Karpas-422 (cell line): ENCODE measurements at regions not wholly inside any gene's neighbourhood (a gene's known extent, or its start where the extent isn't known, plus 50 kb on each side); places are given as distances from the start of the nearest gene placed in this dataset.

ENCODE experiments used
- DNase-seq: peaks from one replicate; pipeline ENCODE4 v3.0.0-alpha.2; 2015
- H2AFZ ChIP-seq: fragments of 200-600 bp; sonication (generic); 2 replicates; pipeline ENCODE4 v1.6.1; 2014; ENCODE audit warnings: antibody characterized with exemption, low read length, mixed read lengths
- H3K27ac ChIP-seq: fragments of 200-600 bp; sonication (generic); 2 replicates; pipeline ENCODE4 v1.5.1; 2014; ENCODE audit warnings: mild to moderate bottlenecking, low read length, moderate library complexity
- H3K27me3 ChIP-seq: fragments of 200-600 bp; sonication (generic); 2 replicates; pipeline ENCODE4 v1.6.1; 2014; ENCODE audit warnings: low read length, mixed read lengths
- H3K36me3 ChIP-seq: fragments of 200-600 bp; sonication (generic); 2 replicates; pipeline ENCODE4 v1.6.1; 2014; ENCODE audit warnings: low read length, mixed read lengths; ENCODE audit not compliant: insufficient read depth
- H3K4me1 ChIP-seq: fragments of 200-600 bp; sonication (generic); 2 replicates; pipeline ENCODE4 v1.6.1; 2014; ENCODE audit warnings: mild to moderate bottlenecking, low read length, mixed read lengths
- H3K4me2 ChIP-seq: fragments of 200-600 bp; sonication (generic); 2 replicates; pipeline ENCODE4 v1.6.1; 2014; ENCODE audit warnings: low read length, low read depth, mild to moderate bottlenecking; ENCODE audit not compliant: poor library complexity, severe bottlenecking
- H3K4me3 ChIP-seq: fragments of 200-600 bp; sonication (generic); 2 replicates; pipeline ENCODE4 v1.5.1; 2014; ENCODE audit warnings: mild to moderate bottlenecking, antibody characterized with exemption, low read length, mixed read lengths
- H3K79me2 ChIP-seq: fragments of 200-600 bp; sonication (generic); 2 replicates; pipeline ENCODE4 v1.6.1; 2014; ENCODE audit warnings: mild to moderate bottlenecking, low read length, mixed read lengths
- H3K9ac ChIP-seq: fragments of 200-600 bp; sonication (generic); 2 replicates; pipeline ENCODE4 v1.6.0; 2014; ENCODE audit warnings: low read length
- H3K9me2 ChIP-seq: fragments of 200-600 bp; sonication (generic), shearing (Covaris generic); replicated peaks from 2 replicates; pipeline ENCODE4 v1.6.0; 2014; ENCODE audit warnings: mild to moderate bottlenecking, low read length, moderate library complexity; ENCODE audit not compliant: insufficient read depth
- H3K9me3 ChIP-seq: fragments of 300-700, 200-600 bp; sonication (generic); 2 replicates; pipeline ENCODE4 v1.6.1; 2014; ENCODE audit warnings: low read length, mixed read lengths
- H4K20me1 ChIP-seq: fragments of 200-600 bp; sonication (generic); 2 replicates; pipeline ENCODE4 v1.6.1; 2014; ENCODE audit warnings: mild to moderate bottlenecking, antibody characterized with exemption, low read length, low read depth; ENCODE audit not compliant: insufficient read depth

DNA sequence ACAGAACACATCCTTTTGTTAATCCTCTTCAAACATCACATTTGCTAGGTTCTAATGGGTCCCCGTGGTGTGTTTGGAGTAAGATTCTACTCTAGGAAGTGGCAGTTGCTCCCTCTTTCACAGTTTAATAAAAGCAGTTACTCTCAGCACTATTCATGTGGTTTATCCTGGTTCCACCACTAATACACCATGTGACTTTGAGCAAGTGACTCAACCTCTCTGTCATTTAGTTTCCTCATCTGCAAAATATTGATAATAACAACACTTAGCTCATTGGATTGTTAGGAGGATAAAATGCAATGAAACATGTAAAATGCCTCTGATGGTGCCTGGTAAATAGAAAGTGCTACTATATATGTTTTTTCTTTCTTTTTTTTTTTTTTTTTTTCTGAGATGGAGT lies 488.0 kb upstream of the NOX3 start:
- H3K27me3 ChIP-seq = no peaks in the 10 kb centered on the region
- H2AFZ ChIP-seq = no peak overlapping the region
- no peaks in the 10 kb centered on the region; the same call in 1 of the 2 replicates for H3K9me2 ChIP-seq
- H3K4me2 ChIP-seq = no peak overlapping the region
- DNase-seq = no peak
- no peaks in the 10 kb centered on the region for H4K20me1 ChIP-seq
- no peak overlapping the region for H3K4me3 ChIP-seq
- H3K4me1 ChIP-seq = no peaks in the 10 kb centered on the region
- no peaks in the 10 kb centered on the region for H3K36me3 ChIP-seq
- H3K79me2 ChIP-seq = no peaks in the 10 kb centered on the region
- no peak overlapping the region for H3K9ac ChIP-seq
- no peaks in the 10 kb centered on the region for H3K9me3 ChIP-seq
- no peak overlapping the region for H3K27ac ChIP-seq

GRCh38 chr6:155939253-155939652 lies 483.6 kb upstream of the NOX3 start:
- no peak overlapping the region for H2AFZ ChIP-seq
- no peaks in the 10 kb centered on the region for H3K36me3 ChIP-seq
- H4K20me1 ChIP-seq = no peaks in the 10 kb centered on the region

DNA sequence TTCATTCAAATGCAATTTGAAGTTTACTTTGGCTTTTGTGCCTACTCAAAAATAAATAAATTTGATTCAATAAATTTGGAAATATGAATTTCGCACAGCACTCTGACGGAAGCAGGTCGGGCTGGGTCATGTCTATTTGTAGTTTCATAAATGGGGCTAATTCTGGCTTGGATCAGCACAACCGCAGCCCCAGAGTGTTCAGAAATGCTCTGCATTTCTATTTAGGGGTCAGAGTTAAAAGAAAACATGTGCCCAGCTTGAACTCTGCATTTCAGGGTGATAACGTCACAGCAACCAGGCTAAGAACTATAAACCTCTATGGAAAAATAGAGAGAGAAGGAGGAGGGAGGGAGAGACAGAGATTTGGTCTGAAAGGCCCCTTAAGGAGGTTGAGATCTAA lies 480.9 kb upstream of the NOX3 start:
- H3K9ac ChIP-seq = no peak overlapping the region
- H3K4me2 ChIP-seq = no peak overlapping the region
- no peak overlapping the region for H3K27ac ChIP-seq
- H2AFZ ChIP-seq = no peak overlapping the region
- no peaks in the 10 kb centered on the region for H3K4me1 ChIP-seq
- H3K9me2 ChIP-seq = no peaks in the 10 kb centered on the region
- H3K79me2 ChIP-seq = no peaks in the 10 kb centered on the region
- no peak for DNase-seq
- H3K9me3 ChIP-seq = no peaks in the 10 kb centered on the region
- no peaks in the 10 kb centered on the region for H3K36me3 ChIP-seq
- H4K20me1 ChIP-seq = no peaks in the 10 kb centered on the region
- H3K27me3 ChIP-seq = no peaks in the 10 kb centered on the region
- H3K4me3 ChIP-seq = no peak overlapping the region

More at GRCh38 chr6:155939253-155939652, 483.6 kb upstream of the NOX3 start:
- Histone ChIP-seq H3K27ac (no peak overlapping the region), H3K9ac (no peak overlapping the region), H3K9me2 (no peaks in the 10 kb centered on the region), H3K79me2 (no peaks in the 10 kb centered on the region), H3K9me3 (no peaks in the 10 kb centered on the region), H3K4me3 (no peak overlapping the region), H3K4me1 (no peaks in the 10 kb centered on the region), H3K27me3 (no peaks in the 10 kb centered on the region), H3K4me2 (no peak overlapping the region)
- no peak for DNase-seq

GRCh38 chr6:155936127-155936526 lies 480.5 kb upstream of the NOX3 start:
- Histone ChIP-seq H3K9me3 (no peaks in the 10 kb centered on the region), H3K4me2 (no peak overlapping the region), H3K27ac (no peak overlapping the region), H4K20me1 (no peaks in the 10 kb centered on the region), H3K79me2 (no peaks in the 10 kb centered on the region), H2AFZ (no peak overlapping the region), H3K36me3 (no peaks in the 10 kb centered on the region), H3K9ac (no peak overlapping the region), H3K9me2 (no peaks in the 10 kb centered on the region), H3K27me3 (no peaks in the 10 kb centered on the region), H3K4me1 (no peaks in the 10 kb centered on the region), H3K4me3 (no peak overlapping the region)
- no peak for DNase-seq

GRCh38 chr6:155916846-155917624 lies 461.4 kb upstream of the NOX3 start:
- no peaks in the 10 kb centered on the region for H3K4me1 ChIP-seq

GRCh38 chr6:155915651-155916050 lies 460.0 kb upstream of the NOX3 start:
- H3K27me3 ChIP-seq = no peaks in the 10 kb centered on the region
- no peak overlapping the region for H3K4me2 ChIP-seq
- no peaks in the 10 kb centered on the region for H3K79me2 ChIP-seq
- H4K20me1 ChIP-seq = no peaks in the 10 kb centered on the region
- H3K9me3 ChIP-seq = no peaks in the 10 kb centered on the region
- H3K9me2 ChIP-seq = no peaks in the 10 kb centered on the region
- H3K4me1 ChIP-seq = no peaks in the 10 kb centered on the region
- DNase-seq = no peak
- no peak overlapping the region for H3K4me3 ChIP-seq
- H3K9ac ChIP-seq = no peak overlapping the region
- no peak overlapping the region for H2AFZ ChIP-seq
- no peak overlapping the region for H3K27ac ChIP-seq
- no peaks in the 10 kb centered on the region for H3K36me3 ChIP-seq

More at GRCh38 chr6:155916846-155917624, 461.4 kb upstream of the NOX3 start:
- DNase-seq = no peak
- H4K20me1 ChIP-seq = no peaks in the 10 kb centered on the region
- no peaks in the 10 kb centered on the region for H3K9me3 ChIP-seq
- no peaks in the 10 kb centered on the region for H3K27me3 ChIP-seq
- no peak overlapping the region for H3K4me2 ChIP-seq
- no peaks in the 10 kb centered on the region for H3K36me3 ChIP-seq
- H3K4me3 ChIP-seq = no peak overlapping the region
- H3K27ac ChIP-seq = no peak overlapping the region
- no peaks in the 10 kb centered on the region for H3K9me2 ChIP-seq
- no peak overlapping the region for H2AFZ ChIP-seq
- no peak overlapping the region for H3K9ac ChIP-seq
- no peaks in the 10 kb centered on the region for H3K79me2 ChIP-seq

GRCh38 chr6:155913816-155914215 lies 458.2 kb upstream of the NOX3 start:
- Histone ChIP-seq H3K9me3 (no peaks in the 10 kb centered on the region), H3K36me3 (no peaks in the 10 kb centered on the region), H3K79me2 (no peaks in the 10 kb centered on the region), H3K4me2 (no peak overlapping the region), H2AFZ (no peak overlapping the region), H3K4me1 (no peaks in the 10 kb centered on the region), H3K4me3 (no peak overlapping the region), H3K9me2 (no peaks in the 10 kb centered on the region), H3K27me3 (no peaks in the 10 kb centered on the region), H3K9ac (no peak overlapping the region), H4K20me1 (no peaks in the 10 kb centered on the region), H3K27ac (no peak overlapping the region)
- no peak for DNase-seq

- Histone ChIP-seq H3K36me3 (no peaks in the 10 kb centered on the region), H3K27me3 (no peaks in the 10 kb centered on the region), H2AFZ (no peak overlapping the region), H3K9me3 (no peaks in the 10 kb centered on the region), H3K9me2 (no peaks in the 10 kb centered on the region), H3K27ac (no peak overlapping the region), H4K20me1 (no peaks in the 10 kb centered on the region), H3K79me2 (no peaks in the 10 kb centered on the region), H3K4me3 (no peak overlapping the region), H3K4me1 (no peaks in the 10 kb centered on the region), H3K9ac (no peak overlapping the region), H3K4me2 (no peak overlapping the region)
- DNase-seq = no peak
These were observed 454.1 kb upstream of the NOX3 start for GRCh38 chr6:155909710-155910109.
